HepG2 (cell line): ENCODE measurements at regions not wholly inside any gene's neighbourhood (a gene's known extent, or its start where the extent isn't known, plus 50 kb on each side); places are given as distances from the start of the nearest gene placed in this dataset.

Experiments
- CBX5 ChIP-seq: sonication (generic); formaldehyde crosslinking; IDR thresholded peaks from 2 replicates; pipeline ENCODE4 v1.4.0; 2020; ENCODE audit warnings: missing genetic modification reagents, borderline replicate concordance
- ETV5 ChIP-seq: IDR thresholded peaks from 2 replicates; pipeline ENCODE4 v1.6.1; 2018; ENCODE audit warnings: missing biosample characterization, missing genetic modification reagents, inconsistent platforms, borderline replicate concordance
- HOXA7 ChIP-seq: sonication (generic); formaldehyde crosslinking; IDR thresholded peaks from 2 replicates; pipeline ENCODE4 v1.8.1; 2022; ENCODE audit warnings: mild to moderate bottlenecking, missing genetic modification reagents, moderate library complexity
- NONO ChIP-seq, 2 experiments: fragments of 450-650 bp in 1 of 2; sonication (generic) in 1 of 2; formaldehyde crosslinking in 1 of 2; IDR thresholded peaks in 1 of 2; conservative IDR thresholded peaks in 1 of 2; 2 replicates each; pipeline versions ENCODE4 v1.6.1 to v1.8.0; 2017 to 2022; ENCODE audit warnings: mild to moderate bottlenecking in 1 of 2, missing genetic modification reagents in 1 of 2, moderate library complexity in 1 of 2
- PAXIP1 ChIP-seq: sonication (generic); formaldehyde crosslinking; conservative IDR thresholded peaks from 2 replicates; pipeline ENCODE4 v1.4.0; 2020; ENCODE audit warnings: mild to moderate bottlenecking, missing genetic modification reagents, moderate library complexity
- TBP ChIP-seq: sonication (generic); formaldehyde crosslinking; IDR thresholded peaks from 2 replicates; pipeline ENCODE4 v1.5.0; 2020; ENCODE audit warnings: missing genetic modification reagents
- ZBTB42 ChIP-seq: sonication (generic); formaldehyde crosslinking; IDR thresholded peaks from 2 replicates; pipeline ENCODE4 v1.5.0; 2020; ENCODE audit warnings: mild to moderate bottlenecking, missing genetic modification reagents
- ZNF17 ChIP-seq: sonication (generic); formaldehyde crosslinking; IDR thresholded peaks from 2 replicates; pipeline ENCODE4 v1.5.0; 2020; ENCODE audit warnings: mild to moderate bottlenecking, missing genetic modification reagents
- ZXDC ChIP-seq: sonication (generic); formaldehyde crosslinking; IDR thresholded peaks from 2 replicates; pipeline ENCODE4 v1.5.0; 2020; ENCODE audit warnings: mild to moderate bottlenecking, missing genetic modification reagents

- TF ChIP-seq PAXIP1 (CRISPR knock-in tag): no peak
- no peak for TF ChIP-seq ETV5 (CRISPR knock-in tag)
- TF ChIP-seq TBP (CRISPR knock-in tag): no peak
- TF ChIP-seq ZNF17: no peak
- no peak for TF ChIP-seq HOXA7
- no peak for TF ChIP-seq ZXDC (CRISPR knock-in tag)
- TF ChIP-seq ZBTB42 (CRISPR knock-in tag): no peak
- no peak for TF ChIP-seq NONO (IDR thresholded peaks at IDR 0.05)
- TF ChIP-seq NONO (CRISPR knock-in tag; conservative IDR thresholded peaks at IDR 0.05): no peak
- no peak for TF ChIP-seq CBX5
These were observed 404.7 kb upstream of the PPP2R3A start (continued) for GRCh38 chr3:135560847-135561246.
